ENCODE measurements at regions not wholly inside any gene's neighbourhood (a gene's known extent, or its start where the extent isn't known, plus 50 kb on each side); places are given as distances from the start of the nearest gene placed in this dataset.

GRCh38 chr17:53270936-53271335 lies 551.8 kb upstream of the KIF2B start:
- TF ChIP-seq POLR2AphosphoS5 (IDR thresholded peaks at IDR 0.05; ENCODE audit: low read depth, low read length) (no peak), CTCF (IDR thresholded peaks at IDR 0.05) (no peak), SIN3A (IDR thresholded peaks at IDR 0.05; ENCODE audit: borderline replicate concordance, insufficient read depth, low read depth, low read length) (no peak)

Measured in Panc1 (cell line).